Ureter (tissue), 1 donor: ENCODE measurements at regions not wholly inside any gene's neighbourhood (a gene's known extent, or its start where the extent isn't known, plus 50 kb on each side); places are given as distances from the start of the nearest gene placed in this dataset.

Source experiments
- DNase-seq: peaks from one replicate; pipeline ENCODE4 v3.0.0-alpha.2; 2020; ENCODE audit warnings: low spot score
- donor health status: DM: yes; HTN: yes; CAD: no.

- DNase-seq = no peak
Observed at GRCh38 chr9:134487066-134487710, 154.4 kb upstream of the COL5A1 start.

GRCh38 chr9:134488331-134489280, 153.0 kb upstream of the COL5A1 start:
- DNase-seq = peak; percentile 41

DNA sequence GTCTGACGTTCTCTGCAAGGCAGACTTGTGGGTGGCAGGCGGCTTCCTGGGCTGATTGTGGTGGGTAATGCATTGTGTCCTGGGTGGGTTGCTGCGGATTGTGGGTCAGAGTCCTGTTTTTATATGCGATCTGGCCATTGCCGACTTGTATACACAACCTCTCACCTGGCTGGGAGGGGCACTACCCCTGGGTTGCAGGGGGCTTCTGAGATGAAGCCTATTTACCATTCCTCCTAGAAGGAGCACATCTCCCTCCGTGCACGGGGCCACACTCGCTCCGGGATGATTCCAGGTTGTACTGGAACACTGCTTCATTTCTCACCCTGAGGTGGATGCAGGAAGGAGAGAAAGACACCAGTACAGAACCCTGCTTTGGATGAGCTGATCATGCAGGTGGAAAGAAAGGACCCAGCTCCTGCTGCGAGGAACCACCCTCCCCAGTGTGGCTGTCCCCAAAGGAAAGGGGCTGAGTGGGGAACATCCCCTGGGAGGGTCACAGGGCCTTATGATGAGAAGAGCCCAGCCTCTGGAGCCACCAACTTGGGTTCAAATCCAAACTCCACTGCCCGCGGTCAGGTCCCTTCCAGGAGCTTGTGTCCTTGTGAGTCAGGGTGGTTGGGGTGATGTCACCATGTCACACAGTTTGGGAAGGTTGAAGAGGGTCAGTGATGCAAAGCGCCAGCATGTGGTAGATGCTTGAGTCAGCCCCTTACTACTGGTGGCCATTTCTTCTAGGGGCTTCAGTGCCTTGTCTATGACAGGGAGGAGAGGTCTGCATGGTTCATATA, 151.8 kb upstream of the COL5A1 start:
- DNase-seq = no peak

DNA sequence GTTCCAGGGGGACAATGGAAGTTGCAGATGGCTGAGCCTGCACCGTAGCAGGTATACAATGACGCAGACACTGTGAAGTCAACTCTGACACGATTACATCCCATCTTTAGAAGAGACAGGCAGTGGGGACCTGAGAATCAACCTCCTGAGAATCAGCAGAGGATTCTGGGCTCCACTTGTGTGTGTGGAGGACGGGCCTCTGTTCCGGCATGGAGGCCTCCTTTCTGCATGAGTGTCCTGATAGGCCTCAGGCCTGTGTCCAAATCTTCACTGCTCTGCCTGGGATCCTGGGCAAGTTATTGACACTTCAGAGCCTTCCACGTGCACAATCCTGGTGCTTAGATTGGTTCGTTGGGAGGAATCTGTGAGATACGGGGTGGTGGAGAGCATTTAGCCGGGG, 151.2 kb upstream of the COL5A1 start:
- no peak for DNase-seq

DNA sequence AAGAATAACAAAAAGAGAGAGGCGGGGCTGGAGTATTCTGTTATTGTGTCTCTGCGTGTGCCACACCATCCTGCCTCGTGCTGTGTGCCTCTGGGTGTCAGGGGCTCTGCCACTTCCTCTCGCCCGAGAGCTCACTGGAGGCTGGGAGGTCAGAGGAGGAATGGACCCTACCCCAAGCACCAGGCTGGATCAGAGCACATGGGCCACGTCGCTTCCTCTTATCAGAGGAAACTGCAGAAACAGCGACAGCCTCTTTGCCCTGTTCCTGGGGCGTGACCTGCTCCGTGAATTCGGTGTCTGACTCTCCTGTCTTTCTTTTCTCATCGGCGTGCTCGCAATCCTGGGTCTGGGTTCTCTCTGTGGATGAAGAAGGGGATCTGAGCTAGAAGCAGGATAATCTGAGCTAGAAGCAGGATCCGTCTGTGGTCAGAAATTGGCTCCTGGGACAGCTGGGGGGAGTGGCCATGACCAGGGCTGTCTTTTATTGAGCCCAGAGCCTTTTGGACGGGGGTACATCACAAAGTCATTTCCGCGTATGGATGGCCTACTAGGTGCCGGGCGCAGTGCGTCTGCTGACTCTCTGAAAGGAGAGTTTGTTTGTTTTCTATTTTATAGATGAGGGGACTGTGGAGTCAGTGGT, 150.3 kb upstream of the COL5A1 start:
- peak; percentile 39 for DNase-seq

DNA sequence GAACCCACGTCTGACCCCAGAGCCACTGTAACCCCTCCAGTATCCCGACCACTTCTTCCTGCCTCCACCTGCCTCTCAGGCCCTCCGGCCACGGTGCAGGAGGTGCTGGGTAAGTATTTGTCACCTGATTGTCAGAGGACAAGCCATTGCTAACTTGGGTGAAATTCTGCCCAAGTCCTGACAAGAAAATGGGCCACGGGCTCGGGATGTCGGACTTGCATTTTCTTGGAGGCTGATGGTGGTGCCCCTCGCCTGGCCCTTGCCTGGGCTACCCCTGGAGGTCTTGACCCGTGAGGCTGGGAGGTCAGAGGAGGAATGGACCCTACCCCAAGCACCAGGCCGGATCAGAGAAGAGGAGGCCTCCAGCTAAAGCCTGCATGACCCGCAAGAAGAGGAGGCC, 149.7 kb upstream of the COL5A1 start:
- DNase-seq = no peak

DNA sequence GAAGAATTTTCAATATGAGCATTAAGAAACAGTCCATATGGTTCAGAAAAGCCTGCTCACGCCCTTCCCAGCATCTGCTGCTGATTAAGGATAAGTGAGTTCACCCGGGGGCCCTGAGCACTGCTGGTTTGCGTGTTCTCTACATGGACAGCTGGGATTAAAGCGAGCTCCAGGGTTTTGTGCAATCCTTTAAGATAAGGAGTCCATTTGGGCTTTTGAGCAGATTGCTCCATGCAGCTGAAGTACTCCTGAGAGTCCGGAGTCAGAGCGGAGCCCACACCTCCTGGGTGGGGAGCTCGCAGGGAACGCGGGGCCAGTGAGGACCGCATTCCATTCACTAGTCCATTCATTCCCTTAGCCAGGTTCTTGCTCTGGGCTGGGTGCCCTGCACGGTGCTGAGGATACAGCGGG, 149.3 kb upstream of the COL5A1 start:
- no peak for DNase-seq

GRCh38 chr9:134492721-134493460, 148.7 kb upstream of the COL5A1 start:
- DNase-seq = peak; percentile 40

GRCh38 chr9:134493461-134494272, 147.9 kb upstream of the COL5A1 start:
- DNase-seq = no peak

- no peak for DNase-seq
Observed at GRCh38 chr9:134494273-134494815, 147.3 kb upstream of the COL5A1 start.

DNA sequence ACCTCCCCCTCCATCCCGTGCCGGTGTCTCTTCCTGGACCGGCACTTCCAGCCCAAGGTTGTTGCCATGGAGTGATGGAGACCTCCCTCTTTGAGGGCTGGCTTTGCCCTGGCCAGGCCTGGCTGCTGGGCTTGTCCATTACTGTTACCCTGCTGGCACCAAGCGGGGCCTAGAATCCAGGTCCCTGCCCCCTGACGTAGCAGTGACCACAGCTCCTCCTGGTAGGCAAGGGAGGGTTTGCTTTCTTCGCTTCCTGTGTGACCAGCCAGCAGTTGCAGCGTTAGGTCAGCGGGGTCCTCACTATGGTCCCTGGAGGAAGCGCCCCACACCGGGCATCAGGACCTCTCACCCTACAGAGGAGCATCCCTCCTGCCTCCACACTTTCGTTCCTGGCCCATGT, 146.7 kb upstream of the COL5A1 start:
- DNase-seq = no peak

DNA sequence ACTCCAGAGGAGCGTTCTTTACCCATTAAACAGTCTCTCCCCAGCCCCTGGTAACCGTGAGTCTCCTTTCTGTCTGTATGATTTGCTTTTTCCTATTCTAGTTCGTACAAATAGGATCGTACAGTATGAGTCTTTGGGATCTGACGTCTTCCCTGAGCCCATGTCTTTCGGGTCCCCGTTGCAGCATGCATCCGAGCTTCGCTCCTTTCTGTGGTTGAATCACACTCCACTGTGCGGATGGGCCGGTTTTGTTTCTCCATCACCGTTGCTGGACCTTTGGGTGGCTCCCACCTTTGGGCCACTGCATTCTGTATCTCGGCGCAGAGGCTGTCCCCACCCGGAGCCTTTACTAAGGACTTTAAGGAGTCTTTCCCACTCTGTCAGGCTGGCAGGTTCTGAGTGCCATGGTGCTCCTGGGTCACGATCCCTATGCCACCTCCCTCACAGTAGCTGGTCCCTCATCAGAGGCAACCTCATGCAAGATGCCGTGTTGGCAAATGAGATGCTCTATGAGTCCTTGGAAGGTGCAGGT, 145.7 kb upstream of the COL5A1 start:
- DNase-seq = no peak

- no peak for DNase-seq
Observed at GRCh38 chr9:134496413-134497282, 145.0 kb upstream of the COL5A1 start.

- no peak for DNase-seq
Observed at GRCh38 chr9:134497283-134497860, 144.2 kb upstream of the COL5A1 start.

GRCh38 chr9:134498814-134499166, 142.8 kb upstream of the COL5A1 start:
- DNase-seq = no peak

DNA sequence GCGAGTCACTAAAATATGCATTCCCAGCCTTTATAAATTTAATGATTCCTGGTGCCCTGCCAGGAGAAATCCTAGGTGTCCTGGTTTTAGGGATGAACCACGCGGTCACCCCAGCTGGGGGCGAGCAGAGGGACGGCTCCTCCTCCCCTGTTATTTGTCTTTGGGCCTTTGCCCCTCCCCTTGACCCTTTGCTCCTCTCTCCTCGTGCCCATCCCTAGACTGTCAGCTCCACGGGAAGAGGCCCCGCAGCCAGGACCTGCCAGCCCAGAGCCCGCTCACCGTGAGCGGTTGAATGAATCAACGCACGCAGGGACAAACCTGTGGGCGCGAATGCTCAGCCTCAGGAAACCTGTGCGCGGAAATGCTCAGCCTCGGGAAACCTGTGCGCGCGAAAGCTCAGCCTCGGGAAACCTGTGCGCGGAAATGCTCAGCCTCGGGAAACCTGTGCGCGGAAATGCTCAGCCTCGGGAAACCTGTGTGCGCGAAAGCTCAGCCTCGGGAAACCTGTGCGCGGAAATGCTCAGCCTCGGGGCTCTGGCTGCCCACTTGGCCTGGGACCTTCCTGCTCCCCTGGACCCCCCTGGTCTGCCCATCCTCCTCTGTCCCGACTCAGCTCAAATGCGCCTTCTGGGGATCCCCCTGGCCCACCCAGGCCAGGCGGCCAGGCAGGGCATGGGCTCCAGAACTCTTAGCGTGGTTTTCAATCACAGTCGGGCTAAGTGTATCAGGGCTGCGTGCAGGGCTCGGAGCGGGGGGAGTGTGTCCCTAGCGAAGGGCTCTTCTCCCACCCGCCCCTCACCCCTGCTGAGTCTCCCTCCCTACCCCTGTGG, 140.5 kb upstream of the COL5A1 start:
- DNase-seq = no peak

- no peak for DNase-seq
Observed at GRCh38 chr9:134501761-134502265, 139.8 kb upstream of the COL5A1 start.
